RPMI8226 (cell line): ENCODE measurements at regions not wholly inside any gene's neighbourhood (a gene's known extent, or its start where the extent isn't known, plus 50 kb on each side); places are given as distances from the start of the nearest gene placed in this dataset.
"Not testable (repeated sequence)": the region's sequence is repeated elsewhere in the genome, so short reads cannot be mapped to it uniquely, and the experiment has no call there.

Source experiments
- DNase-seq: peaks from one replicate; pipeline ENCODE4 v3.0.0-alpha.2; 2015

GRCh38 chr13:44845281-44846058, 143.8 kb downstream of the NUFIP1 start:
- not testable (repeated sequence) for DNase-seq

- DNase-seq, result no peak
Measured at GRCh38 chr13:44844786-44845185, 144.5 kb downstream of the NUFIP1 start.

- no peak for DNase-seq
Measured at GRCh38 chr13:44843403-44843802, 145.9 kb downstream of the NUFIP1 start.

- DNase-seq, result no peak
Measured at GRCh38 chr13:44842158-44842557, 147.1 kb downstream of the NUFIP1 start.

- no peak for DNase-seq
Measured at GRCh38 chr13:44840131-44840530, 149.1 kb downstream of the NUFIP1 start.

GRCh38 chr13:44837250-44837649, 152.0 kb downstream of the NUFIP1 start:
- DNase-seq, result no peak

GRCh38 chr13:44834404-44834803, 154.9 kb downstream of the NUFIP1 start:
- DNase-seq, result no peak

GRCh38 chr13:44833626-44834025, 155.6 kb downstream of the NUFIP1 start:
- no peak for DNase-seq

- no peak for DNase-seq
Measured at GRCh38 chr13:44833139-44833538, 156.1 kb downstream of the NUFIP1 start.

GRCh38 chr13:44826591-44827350, 162.5 kb downstream of the NUFIP1 start:
- no peak for DNase-seq

GRCh38 chr13:44825953-44826352, 163.3 kb downstream of the NUFIP1 start:
- DNase-seq, result no peak

- not testable (repeated sequence) for DNase-seq
Measured at GRCh38 chr13:44823555-44823954, 165.7 kb downstream of the NUFIP1 start.

- DNase-seq, result no peak
Measured at GRCh38 chr13:44822291-44822690, 167.0 kb downstream of the NUFIP1 start.

- no peak for DNase-seq
Measured at GRCh38 chr13:44819772-44820171, 169.5 kb downstream of the NUFIP1 start.

GRCh38 chr13:44819245-44819644, 170.0 kb downstream of the NUFIP1 start:
- DNase-seq, result no peak

- no peak for DNase-seq
Measured at GRCh38 chr13:44818428-44818827, 170.8 kb downstream of the NUFIP1 start.

- no peak for DNase-seq
Measured at GRCh38 chr13:44818016-44818415, 171.3 kb downstream of the NUFIP1 start.

- no peak for DNase-seq
Measured at GRCh38 chr13:44817131-44817671, 172.1 kb downstream of the NUFIP1 start.

- no peak for DNase-seq
Measured at GRCh38 chr13:44816701-44817100, 172.6 kb downstream of the NUFIP1 start.

- no peak for DNase-seq
Measured at GRCh38 chr13:44815623-44816022, 173.6 kb downstream of the NUFIP1 start.

GRCh38 chr13:44814836-44815235, 174.4 kb downstream of the NUFIP1 start:
- no peak for DNase-seq

- no peak for DNase-seq
Measured at GRCh38 chr13:44814161-44814560, 175.1 kb downstream of the NUFIP1 start.

GRCh38 chr13:44812818-44813217, 176.5 kb downstream of the NUFIP1 start:
- DNase-seq, result no peak
